ENCODE measurements at regions not wholly inside any gene's neighbourhood (a gene's known extent, or its start where the extent isn't known, plus 50 kb on each side); places are given as distances from the start of the nearest gene placed in this dataset.
"Not testable (repeated sequence)": the region's sequence is repeated elsewhere in the genome, so short reads cannot be mapped to it uniquely, and the experiment has no call there.

GRCh38 chr11:12585861-12586260 lies 88.4 kb upstream of the TEAD1 start:
- no peak for DNase-seq (ENCODE audit: low read depth in 1 of 2, low spot score in 1 of 2)

DNA sequence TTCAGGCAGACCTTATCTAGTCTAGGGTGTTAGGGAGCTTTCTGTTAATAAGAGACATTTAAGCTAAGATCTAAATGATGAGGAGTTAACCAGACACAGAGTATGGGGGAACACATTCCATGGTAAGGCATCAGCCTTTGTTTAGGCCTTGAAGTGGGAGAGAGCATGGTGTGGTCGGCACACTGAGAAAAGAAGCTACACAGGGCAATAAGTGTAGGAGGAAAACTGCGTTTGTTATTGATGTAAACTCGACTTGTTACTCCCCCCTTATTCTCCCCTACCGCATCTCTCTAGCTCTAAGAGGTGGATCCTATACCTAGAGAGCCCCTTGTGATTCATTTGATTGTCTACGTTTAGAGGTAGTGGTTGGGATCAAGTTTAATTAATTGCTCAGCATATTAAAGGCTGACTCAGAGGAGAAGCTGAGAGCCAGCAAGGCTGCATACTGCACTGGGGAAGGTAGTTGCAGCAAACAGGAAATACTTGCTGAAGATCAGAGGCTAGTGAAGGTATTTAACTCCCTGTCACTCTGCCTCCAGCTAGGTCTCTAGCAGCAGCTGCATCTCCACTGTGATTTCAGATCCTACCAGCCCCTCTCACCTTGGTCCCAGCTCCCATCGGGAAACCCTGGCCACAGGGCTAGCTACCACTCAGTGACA lies 86.8 kb upstream of the TEAD1 start:
- no peak for DNase-seq (ENCODE audit: low read depth in 1 of 2, low spot score in 1 of 2)

GRCh38 chr11:12591706-12592105 lies 82.5 kb upstream of the TEAD1 start:
- DNase-seq (ENCODE audit: low read depth in 1 of 2, low spot score in 1 of 2): no peak

DNA sequence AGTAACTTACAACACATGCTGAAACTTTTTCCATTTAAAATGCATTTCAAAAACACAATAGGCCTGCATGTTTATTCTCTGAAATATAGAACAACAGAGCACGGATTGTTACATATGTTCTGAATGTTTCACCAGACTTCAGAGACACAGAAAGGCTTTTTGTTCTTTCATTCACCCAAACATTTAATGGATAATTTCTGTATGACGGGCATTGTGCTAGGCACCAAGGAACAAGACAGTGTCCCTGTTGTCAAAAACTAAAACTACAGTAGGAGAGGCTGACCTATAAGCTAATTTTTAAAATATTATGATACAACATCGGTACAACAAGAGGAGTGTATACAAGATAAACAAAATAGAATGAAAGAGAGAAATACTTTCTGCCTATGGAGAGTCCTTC lies 81.9 kb upstream of the TEAD1 start:
- no peak for DNase-seq (ENCODE audit: low read depth in 1 of 2, low spot score in 1 of 2)

DNA sequence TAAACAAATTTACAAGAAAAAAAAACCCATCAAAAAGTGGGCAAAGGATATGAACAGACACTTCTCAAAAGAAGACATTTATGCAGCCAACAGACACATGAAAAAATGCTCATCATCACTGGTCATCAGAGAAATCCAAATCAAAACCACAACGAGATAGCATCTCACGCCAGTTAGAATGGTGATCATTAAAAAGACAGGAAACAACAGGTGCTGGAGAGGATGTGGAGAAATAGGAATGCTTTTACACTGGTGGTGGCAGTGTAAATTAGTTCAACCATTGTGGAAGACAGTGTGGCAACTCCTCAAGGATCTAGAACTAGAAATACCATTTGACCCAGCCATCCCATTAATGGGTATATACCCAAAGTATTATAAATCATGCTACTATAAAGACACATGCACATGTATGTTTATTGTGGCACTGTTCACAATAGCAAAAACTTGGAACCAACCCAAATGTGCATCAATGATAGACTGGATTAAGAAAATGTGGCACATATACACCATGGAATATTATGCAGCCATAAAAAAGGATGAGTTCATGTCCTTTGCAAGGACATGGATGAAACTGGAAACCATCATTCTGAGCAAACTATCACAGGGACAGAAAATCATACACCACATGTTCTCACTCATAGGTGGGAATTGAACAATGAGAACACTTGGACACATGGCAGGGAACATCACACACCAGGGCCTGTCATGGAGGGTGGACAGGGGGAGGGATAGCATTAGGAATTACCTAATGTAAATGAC lies 79.0 kb upstream of the TEAD1 start:
- not testable (repeated sequence) for DNase-seq (ENCODE audit: low read depth in 1 of 2, low spot score in 1 of 2)

- DNase-seq (ENCODE audit: low read depth in 1 of 2, low spot score in 1 of 2): no peak
These were observed 75.6 kb upstream of the TEAD1 start for GRCh38 chr11:12598330-12599256.

- DNase-seq (ENCODE audit: low read depth in 1 of 2, low spot score in 1 of 2): peak in 1 of 2 donors; percentile 7
These were observed 74.6 kb upstream of the TEAD1 start for GRCh38 chr11:12599408-12600143.

- DNase-seq (ENCODE audit: low read depth in 1 of 2, low spot score in 1 of 2): no peak
These were observed 73.4 kb upstream of the TEAD1 start for GRCh38 chr11:12600829-12601228.

- DNase-seq (ENCODE audit: low read depth in 1 of 2, low spot score in 1 of 2): no peak
These were observed 71.8 kb upstream of the TEAD1 start for GRCh38 chr11:12602421-12602820.

- DNase-seq (ENCODE audit: low read depth in 1 of 2, low spot score in 1 of 2): no peak
These were observed 70.8 kb upstream of the TEAD1 start for GRCh38 chr11:12603143-12604088.

GRCh38 chr11:12604557-12605153 lies 69.6 kb upstream of the TEAD1 start:
- no peak for DNase-seq (ENCODE audit: low read depth in 1 of 2, low spot score in 1 of 2)

DNA sequence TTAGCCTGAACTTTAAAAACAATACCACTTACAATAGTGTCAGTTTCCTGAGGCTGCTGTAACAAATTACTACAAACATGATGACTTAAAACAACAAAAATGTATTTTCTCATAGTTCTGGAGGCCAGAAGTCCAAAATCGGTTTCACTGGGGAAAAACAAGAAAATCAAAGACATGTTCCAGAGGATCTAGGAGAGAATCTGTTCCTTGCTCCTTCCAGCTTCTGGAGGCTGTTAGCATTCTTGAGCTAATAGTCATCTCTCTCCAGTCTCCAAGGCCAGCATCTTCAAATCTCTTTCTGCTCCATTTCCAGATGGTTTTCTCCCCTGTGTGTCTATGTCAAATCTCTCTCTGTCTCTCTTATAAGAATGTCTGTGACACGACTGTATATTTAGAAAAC lies 67.6 kb upstream of the TEAD1 start:
- no peak for DNase-seq (ENCODE audit: low read depth in 1 of 2, low spot score in 1 of 2)

DNA sequence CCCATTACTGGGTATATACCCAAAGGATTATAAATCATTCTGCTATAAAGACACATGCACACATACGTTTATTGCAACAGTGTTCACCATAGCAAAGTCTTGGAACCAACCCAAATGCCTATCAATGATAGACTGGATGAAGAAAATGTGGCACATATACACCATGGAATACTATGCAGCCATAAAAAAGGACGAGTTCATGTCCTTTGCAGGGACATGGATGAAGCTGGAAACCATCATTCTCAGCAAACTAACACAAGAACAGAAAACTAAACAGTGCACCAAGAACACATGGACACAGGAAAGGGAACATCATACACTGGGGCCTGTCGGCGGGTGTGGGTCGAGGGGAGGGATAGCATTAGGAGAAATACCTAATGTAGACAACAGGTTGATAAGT lies 65.5 kb upstream of the TEAD1 start:
- DNase-seq (ENCODE audit: low read depth in 1 of 2, low spot score in 1 of 2): not testable (repeated sequence)

DNA sequence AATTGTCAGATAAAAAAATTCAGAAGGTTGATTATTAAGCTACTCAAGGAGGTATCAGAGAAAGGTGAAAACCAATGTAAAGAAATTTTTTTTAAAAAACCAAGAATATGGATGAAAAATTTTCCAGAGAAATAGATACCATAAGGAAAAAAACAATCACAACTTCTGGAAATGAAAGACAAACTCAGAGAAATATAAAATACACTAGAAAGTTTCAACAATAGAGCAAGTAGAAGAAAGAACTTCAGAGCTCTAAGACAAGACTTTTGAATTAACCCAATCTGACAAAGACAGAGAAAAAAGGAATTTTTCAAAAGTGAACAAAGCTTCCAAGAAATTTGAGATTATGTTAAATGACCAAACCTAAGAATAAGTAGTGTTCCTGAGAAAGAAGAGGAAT lies 62.9 kb upstream of the TEAD1 start:
- no peak for DNase-seq (ENCODE audit: low read depth in 1 of 2, low spot score in 1 of 2)

- DNase-seq (ENCODE audit: low read depth in 1 of 2, low spot score in 1 of 2): no peak
These were observed 56.6 kb upstream of the TEAD1 start for GRCh38 chr11:12617632-12618031.

- no peak for DNase-seq (ENCODE audit: low read depth in 1 of 2, low spot score in 1 of 2)
These were observed 55.3 kb upstream of the TEAD1 start for GRCh38 chr11:12618743-12619540.

DNA sequence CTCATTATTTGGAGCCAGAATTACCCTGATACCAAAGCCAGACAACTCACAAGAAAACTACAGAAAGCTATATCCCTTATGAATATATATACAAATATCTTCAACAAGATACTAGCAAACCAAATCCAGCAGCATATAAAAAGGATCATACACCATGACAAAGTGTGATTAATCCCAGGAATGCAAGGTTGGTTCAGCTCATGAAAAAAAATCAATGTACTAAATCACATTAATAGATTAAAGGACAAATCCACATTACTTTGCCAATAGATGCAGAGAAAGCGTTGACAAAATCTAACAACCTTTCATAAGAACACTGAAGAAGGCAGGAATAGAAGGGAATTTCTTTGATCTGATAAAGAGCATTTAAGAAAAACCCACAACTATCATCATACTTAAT lies 50.4 kb upstream of the TEAD1 start:
- no peak for DNase-seq (ENCODE audit: low read depth in 1 of 2, low spot score in 1 of 2)
